ENCODE measurements at regions not wholly inside any gene's neighbourhood (a gene's known extent, or its start where the extent isn't known, plus 50 kb on each side); places are given as distances from the start of the nearest gene placed in this dataset.

- Histone ChIP-seq H3K9me3 (no peaks in the 10 kb centered on the region), H3K4me3 (no peak overlapping the region), H3K4me2 (no peak overlapping the region), H3K27ac (no peak overlapping the region), H3K4me1 (no peaks in the 10 kb centered on the region)
- 0% methylated on average over 2 of the region's 2 CpGs for WGBS (ENCODE audit: missing lambda C conversion rate)
- ATAC-seq = no peak
- no peak for TF ChIP-seq HOXB13 (CRISPR knock-in tag; IDR thresholded peaks at IDR 0.05; ENCODE audit: low read depth)
- TF ChIP-seq CBX8 (IDR thresholded peaks at IDR 0.05) = no peak
- TF ChIP-seq PBX3 (IDR thresholded peaks at IDR 0.05) = no peak
- no peak for TF ChIP-seq ZFP36 (IDR thresholded peaks at IDR 0.05; ENCODE audit: borderline replicate concordance, partially characterized antibody)
- TF ChIP-seq MAZ (IDR thresholded peaks at IDR 0.05; ENCODE audit: borderline replicate concordance, low read depth, low read length) = no peak
- TF ChIP-seq JUNB (IDR thresholded peaks at IDR 0.05) = no peak
- no peak for TF ChIP-seq REST (IDR thresholded peaks at IDR 0.05)
- no peak for TF ChIP-seq CHD4 (IDR thresholded peaks at IDR 0.05; ENCODE audit: borderline replicate concordance)
- TF ChIP-seq ZC3H11A (IDR thresholded peaks at IDR 0.05) = no peak
- TF ChIP-seq EHF (CRISPR knock-in tag; IDR thresholded peaks at IDR 0.05) = no peak
- TF ChIP-seq MYC (IDR thresholded peaks at IDR 0.05; ENCODE audit: borderline replicate concordance, low read length) = no peak
- no peak for TF ChIP-seq SMC3 (IDR thresholded peaks at IDR 0.05)
- no peak for TF ChIP-seq MAX (IDR thresholded peaks at IDR 0.05)
- TF ChIP-seq BHLHE40 (IDR thresholded peaks at IDR 0.05; ENCODE audit: low read depth, low read length) = no peak
- no peak for TF ChIP-seq ZSCAN20 (CRISPR knock-in tag; IDR thresholded peaks at IDR 0.05)
- no peak for TF ChIP-seq ZNF302 (CRISPR knock-in tag; IDR thresholded peaks at IDR 0.05)
- no peak for TF ChIP-seq CBX2 (IDR thresholded peaks at IDR 0.05; ENCODE audit: borderline replicate concordance, low read depth)
- TF ChIP-seq TP53 (CRISPR knock-in tag; IDR thresholded peaks at IDR 0.05) = no peak
- TF ChIP-seq CEBPB (IDR thresholded peaks at IDR 0.05) = no peak
- no peak for TF ChIP-seq RFX5 (IDR thresholded peaks at IDR 0.05)
- no peak for FAIRE-seq
- no peak for DNase-seq (ENCODE audit: low read depth in 1 of 2, low spot score in 1 of 2)
- POLR2A ChIA-PET = no interaction called here
- CTCF ChIA-PET = no interaction called here
Measured at GRCh38 chr4:117412661-117413060, 327.3 kb upstream of the TRAM1L1 start.

- 0% methylated on average over 1 of the region's 1 CpG for WGBS (ENCODE audit: missing lambda C conversion rate)
- POLR2A ChIA-PET = no interaction called here
Measured at GRCh38 chr4:117417856-117418255, 332.5 kb upstream of the TRAM1L1 start.

More at GRCh38 chr4:117417856-117418255, 332.5 kb upstream of the TRAM1L1 start:
- no peak for ATAC-seq
- FAIRE-seq = no peak
- no peak for DNase-seq (ENCODE audit: low read depth in 1 of 2, low spot score in 1 of 2)
- no peak overlapping the region for H3K4me3 ChIP-seq
- H3K9me3 ChIP-seq = no peaks in the 10 kb centered on the region
- no peak overlapping the region for H3K4me2 ChIP-seq
- H3K4me1 ChIP-seq = no peaks in the 10 kb centered on the region
- CTCF ChIA-PET = no interaction called here
- TF ChIP-seq PHF8 (IDR thresholded peaks at IDR 0.05; ENCODE audit: borderline replicate concordance, low read depth) (no peak), SREBF2 (IDR thresholded peaks at IDR 0.05) (no peak), TP53 (CRISPR knock-in tag; IDR thresholded peaks at IDR 0.05) (no peak), BHLHE40 (IDR thresholded peaks at IDR 0.05; ENCODE audit: low read depth, low read length) (no peak), KDM1A (IDR thresholded peaks at IDR 0.05; ENCODE audit: low read depth) (no peak), NR3C1 (IDR thresholded peaks at IDR 0.05) (no peak), HDAC2 (IDR thresholded peaks at IDR 0.05) (no peak), CBX8 (IDR thresholded peaks at IDR 0.05) (no peak), JUNB (IDR thresholded peaks at IDR 0.05) (no peak), ZNF302 (CRISPR knock-in tag; IDR thresholded peaks at IDR 0.05) (no peak), CHD2 (IDR thresholded peaks at IDR 0.05; ENCODE audit: low read length, partially characterized antibody) (no peak), USF2 (IDR thresholded peaks at IDR 0.05) (no peak), NPAS2 (CRISPR knock-in tag; IDR thresholded peaks at IDR 0.05; ENCODE audit: borderline replicate concordance) (no peak), GATA3 (IDR thresholded peaks at IDR 0.05; ENCODE audit: borderline replicate concordance) (no peak), ELK1 (IDR thresholded peaks at IDR 0.05; ENCODE audit: low read depth, low read length) (no peak), RAD21 (conservative IDR thresholded peaks at IDR 0.05 in 1 of 2, IDR thresholded peaks at IDR 0.05 in 1 of 2) (no peak)
- TF ChIP-seq, protein P1, sequence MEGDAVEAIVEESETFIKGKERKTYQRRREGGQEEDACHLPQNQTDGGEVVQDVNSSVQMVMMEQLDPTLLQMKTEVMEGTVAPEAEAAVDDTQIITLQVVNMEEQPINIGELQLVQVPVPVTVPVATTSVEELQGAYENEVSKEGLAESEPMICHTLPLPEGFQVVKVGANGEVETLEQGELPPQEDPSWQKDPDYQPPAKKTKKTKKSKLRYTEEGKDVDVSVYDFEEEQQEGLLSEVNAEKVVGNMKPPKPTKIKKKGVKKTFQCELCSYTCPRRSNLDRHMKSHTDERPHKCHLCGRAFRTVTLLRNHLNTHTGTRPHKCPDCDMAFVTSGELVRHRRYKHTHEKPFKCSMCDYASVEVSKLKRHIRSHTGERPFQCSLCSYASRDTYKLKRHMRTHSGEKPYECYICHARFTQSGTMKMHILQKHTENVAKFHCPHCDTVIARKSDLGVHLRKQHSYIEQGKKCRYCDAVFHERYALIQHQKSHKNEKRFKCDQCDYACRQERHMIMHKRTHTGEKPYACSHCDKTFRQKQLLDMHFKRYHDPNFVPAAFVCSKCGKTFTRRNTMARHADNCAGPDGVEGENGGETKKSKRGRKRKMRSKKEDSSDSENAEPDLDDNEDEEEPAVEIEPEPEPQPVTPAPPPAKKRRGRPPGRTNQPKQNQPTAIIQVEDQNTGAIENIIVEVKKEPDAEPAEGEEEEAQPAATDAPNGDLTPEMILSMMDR (IDR thresholded peaks at IDR 0.05) = no peak
- H3K27ac ChIP-seq = no peak overlapping the region

Measured in A549 (cell line).